Right atrium auricular region (tissue), 2 donors: ENCODE measurements at regions not wholly inside any gene's neighbourhood (a gene's known extent, or its start where the extent isn't known, plus 50 kb on each side); places are given as distances from the start of the nearest gene placed in this dataset.
A peak's percentile ranks its signal among the peaks of the same experiment; 100 is the strongest.

Source experiments
- DNase-seq: peaks from one replicate; pipeline ENCODE4 v3.0.0-alpha.2; 2019; ENCODE audit warnings: low spot score
- H3K27ac ChIP-seq, 2 donors: fragments of 200-600 bp; sonication (generic); 1 replicate in 1 of 2; 2 replicates in 1 of 2; pipeline ENCODE4 v1.5.1; 2016 to 2019
- H3K27me3 ChIP-seq, 2 donors: fragments of 200-600 bp; sonication (generic); one replicate each; pipeline versions ENCODE4 v1.5.1 to v1.6.0; 2017 to 2019
- H3K36me3 ChIP-seq: fragments of 200-600 bp; sonication (generic); one replicate; pipeline ENCODE4 v1.5.1; 2016
- H3K4me1 ChIP-seq, 2 donors: fragments of 200-600 bp; sonication (generic); one replicate each; pipeline versions ENCODE4 v1.5.1 to v1.6.0; 2017 to 2019
- H3K4me3 ChIP-seq, 2 donors: fragments of 200-600 bp; sonication (generic); 1 replicate in 1 of 2; 2 replicates in 1 of 2; pipeline ENCODE4 v1.5.1; 2017 to 2019; ENCODE audit warnings: mild to moderate bottlenecking in 1 of 2, moderate library complexity in 1 of 2
- H3K9me3 ChIP-seq, 2 donors: fragments of 200-600 bp; sonication (generic); one replicate each; pipeline ENCODE4 v1.5.1; 2019
- TF ChIP-seq, protein P1 (sequence below), 2 donors: fragments of 200-600 bp; sonication (generic); IDR thresholded peaks; one replicate each; pipeline ENCODE4 v1.5.1; 2019; ENCODE audit warnings: antibody characterized with exemption in 2 of 2

DNA sequence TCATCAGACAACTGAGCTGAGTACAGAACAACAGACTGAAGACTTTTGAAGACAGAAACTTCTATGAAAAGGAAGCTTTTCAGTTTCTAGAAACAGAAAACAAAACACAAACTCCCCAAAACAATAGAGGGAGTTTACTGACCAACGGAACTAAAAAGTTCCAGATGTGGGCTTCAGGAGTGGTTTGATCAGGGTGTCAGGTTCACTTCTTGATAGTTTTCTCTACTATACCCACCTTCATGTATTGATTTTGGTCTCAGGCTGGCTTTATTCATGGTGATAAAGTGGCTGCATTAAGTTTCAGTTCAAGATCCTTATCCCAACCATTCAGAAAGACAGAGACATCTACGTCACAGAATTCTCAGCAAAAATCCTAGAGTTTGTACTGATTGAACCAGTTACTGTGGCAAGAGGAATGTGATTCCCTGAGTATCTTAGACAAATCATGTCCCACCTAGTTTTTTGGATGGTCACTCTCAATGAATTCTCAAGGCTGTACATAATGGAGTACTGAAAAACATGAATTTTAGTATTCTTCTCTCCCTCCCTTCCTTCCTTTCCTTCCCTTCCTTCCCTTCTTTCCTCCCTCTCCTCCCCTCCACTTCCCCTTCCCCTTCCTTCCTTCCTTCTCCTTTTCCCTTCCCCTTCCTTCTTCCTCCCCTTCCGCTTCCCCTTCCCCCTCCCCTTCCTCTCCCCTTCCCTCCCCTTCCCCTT, 680.5 kb downstream of the PTPRU start:
- no peak for DNase-seq
- Histone ChIP-seq H3K9me3 (no peaks in the 10 kb centered on the region), H3K4me1 (peaks cover 0 to 3% of the 10 kb centered on the region in 2 donors), H3K27ac (no peak overlapping the region), H3K36me3 (no peaks in the 10 kb centered on the region), H3K4me3 (no peak overlapping the region), H3K27me3 (no peaks in the 10 kb centered on the region)
- TF ChIP-seq, protein P1, sequence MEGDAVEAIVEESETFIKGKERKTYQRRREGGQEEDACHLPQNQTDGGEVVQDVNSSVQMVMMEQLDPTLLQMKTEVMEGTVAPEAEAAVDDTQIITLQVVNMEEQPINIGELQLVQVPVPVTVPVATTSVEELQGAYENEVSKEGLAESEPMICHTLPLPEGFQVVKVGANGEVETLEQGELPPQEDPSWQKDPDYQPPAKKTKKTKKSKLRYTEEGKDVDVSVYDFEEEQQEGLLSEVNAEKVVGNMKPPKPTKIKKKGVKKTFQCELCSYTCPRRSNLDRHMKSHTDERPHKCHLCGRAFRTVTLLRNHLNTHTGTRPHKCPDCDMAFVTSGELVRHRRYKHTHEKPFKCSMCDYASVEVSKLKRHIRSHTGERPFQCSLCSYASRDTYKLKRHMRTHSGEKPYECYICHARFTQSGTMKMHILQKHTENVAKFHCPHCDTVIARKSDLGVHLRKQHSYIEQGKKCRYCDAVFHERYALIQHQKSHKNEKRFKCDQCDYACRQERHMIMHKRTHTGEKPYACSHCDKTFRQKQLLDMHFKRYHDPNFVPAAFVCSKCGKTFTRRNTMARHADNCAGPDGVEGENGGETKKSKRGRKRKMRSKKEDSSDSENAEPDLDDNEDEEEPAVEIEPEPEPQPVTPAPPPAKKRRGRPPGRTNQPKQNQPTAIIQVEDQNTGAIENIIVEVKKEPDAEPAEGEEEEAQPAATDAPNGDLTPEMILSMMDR (IDR thresholded peaks at IDR 0.05): no peak

DNA sequence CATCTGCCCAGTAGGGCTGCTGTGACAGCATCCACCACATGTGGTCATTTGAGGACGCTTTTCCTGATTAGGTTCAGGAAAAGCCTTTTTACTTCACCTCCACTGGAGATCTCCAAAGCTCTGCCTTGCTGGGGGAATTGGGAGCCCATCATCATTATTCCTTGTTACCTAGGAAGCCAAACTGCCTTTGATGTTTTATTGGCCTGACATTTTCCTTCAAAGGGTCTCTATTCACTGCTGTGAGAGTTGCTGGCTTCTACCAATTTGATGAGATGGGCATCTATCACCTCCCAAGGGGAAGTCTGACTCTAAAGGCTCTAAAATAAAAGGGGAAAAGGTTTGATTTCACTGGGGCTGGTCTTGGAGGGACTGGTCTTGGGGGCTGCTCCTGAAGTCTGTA, 678.6 kb downstream of the PTPRU start:
- Histone ChIP-seq H3K27me3 (no peaks in the 10 kb centered on the region), H3K27ac (no peak overlapping the region), H3K4me3 (no peak overlapping the region), H3K9me3 (no peaks in the 10 kb centered on the region), H3K4me1 (no peaks in the 10 kb centered on the region), H3K36me3 (no peaks in the 10 kb centered on the region)
- TF ChIP-seq, protein P1 (IDR thresholded peaks at IDR 0.05): no peak
- no peak for DNase-seq

DNA sequence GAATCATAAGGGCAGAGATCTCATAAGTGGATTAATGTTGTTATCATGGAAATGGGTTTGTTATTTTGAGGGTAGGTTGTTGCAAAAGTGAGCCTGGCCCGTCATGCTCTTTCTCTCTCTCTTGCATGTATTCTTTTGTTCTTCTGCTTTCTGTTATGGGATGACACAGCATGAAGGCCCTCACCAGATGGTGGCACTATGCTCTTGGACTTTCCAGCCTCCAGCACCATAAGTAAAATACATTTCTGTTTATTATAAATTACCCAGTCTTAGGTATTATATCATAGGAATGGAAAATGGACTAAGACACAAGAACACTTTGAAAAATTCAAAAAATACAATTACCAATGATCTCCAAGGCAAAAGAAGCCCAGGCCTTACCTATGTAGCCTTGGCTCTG, 676.1 kb downstream of the PTPRU start:
- TF ChIP-seq, protein P1 (IDR thresholded peaks at IDR 0.05): peak in 1 of 2 donors; percentile 30
- H3K27me3 ChIP-seq: no peaks in the 10 kb centered on the region
- H3K4me1 ChIP-seq: no peaks in the 10 kb centered on the region
- H3K4me3 ChIP-seq: no peak overlapping the region
- no peak for DNase-seq
- H3K36me3 ChIP-seq: no peaks in the 10 kb centered on the region
- no peak overlapping the region for H3K27ac ChIP-seq
- H3K9me3 ChIP-seq: no peaks in the 10 kb centered on the region

DNA sequence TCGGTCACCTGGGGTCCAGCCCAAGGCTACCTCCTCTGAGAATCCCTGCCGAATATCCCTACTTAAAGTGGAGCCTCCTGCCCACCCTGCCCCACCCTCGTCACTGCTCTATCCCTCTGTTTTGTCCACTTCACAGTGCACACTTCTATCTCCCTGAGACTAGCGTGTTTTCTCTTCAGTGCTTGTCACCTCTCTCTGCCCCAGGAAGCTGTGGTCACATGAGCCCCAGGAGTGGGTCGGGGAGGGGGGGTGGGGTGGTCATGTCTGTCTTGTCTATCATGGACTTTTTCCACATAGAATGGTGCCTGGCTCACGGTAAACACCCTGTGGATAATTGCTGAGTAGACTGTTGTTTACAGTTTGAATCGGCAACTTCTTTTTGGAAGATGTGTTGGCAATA, 673.6 kb downstream of the PTPRU start:
- no peak overlapping the region for H3K27ac ChIP-seq
- H3K36me3 ChIP-seq: no peaks in the 10 kb centered on the region
- no peaks in the 10 kb centered on the region for H3K4me1 ChIP-seq
- TF ChIP-seq, protein P1 (IDR thresholded peaks at IDR 0.05): no peak
- DNase-seq: no peak
- no peaks in the 10 kb centered on the region for H3K9me3 ChIP-seq
- no peaks in the 10 kb centered on the region for H3K27me3 ChIP-seq
- H3K4me3 ChIP-seq: no peak overlapping the region

DNA sequence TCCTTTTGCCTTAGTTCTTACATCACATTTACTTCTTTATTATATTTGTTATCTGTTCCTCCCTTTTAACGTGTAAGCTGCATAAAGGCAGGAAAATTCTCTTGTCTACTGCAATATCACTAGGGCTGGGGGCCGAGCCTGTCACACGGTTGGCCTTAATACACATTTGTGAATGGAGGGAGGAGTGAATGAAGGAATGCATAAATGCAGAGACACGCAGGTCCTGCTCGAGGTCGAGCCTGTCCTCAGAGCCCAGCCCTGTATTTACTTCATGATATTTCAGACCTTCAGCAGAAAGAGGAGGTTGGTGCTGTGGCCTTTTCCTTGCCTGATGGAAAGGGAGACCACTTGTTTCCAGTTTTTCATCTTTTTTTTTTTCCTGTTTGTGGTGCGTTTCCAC, 671.3 kb downstream of the PTPRU start:
- Histone ChIP-seq H3K4me1 (no peaks in the 10 kb centered on the region), H3K36me3 (no peaks in the 10 kb centered on the region), H3K27me3 (no peaks in the 10 kb centered on the region), H3K27ac (no peak overlapping the region), H3K4me3 (no peak overlapping the region), H3K9me3 (no peaks in the 10 kb centered on the region)
- TF ChIP-seq, protein P1 (IDR thresholded peaks at IDR 0.05): no peak
- no peak for DNase-seq

GRCh38 chr1:29906927-29907326, 670.6 kb downstream of the PTPRU start:
- no peak for DNase-seq
- TF ChIP-seq, protein P1 (IDR thresholded peaks at IDR 0.05): no peak
- H3K36me3 ChIP-seq: no peaks in the 10 kb centered on the region
- no peak overlapping the region for H3K4me3 ChIP-seq
- no peaks in the 10 kb centered on the region for H3K9me3 ChIP-seq
- no peaks in the 10 kb centered on the region for H3K27me3 ChIP-seq
- H3K4me1 ChIP-seq: peaks cover 0 to 5% of the 10 kb centered on the region in 2 donors
- H3K27ac ChIP-seq: no peak overlapping the region
